GDM1 (cell line): ENCODE measurements at regions not wholly inside any gene's neighbourhood (a gene's known extent, or its start where the extent isn't known, plus 50 kb on each side); places are given as distances from the start of the nearest gene placed in this dataset.
"Not testable (repeated sequence)": the region's sequence is repeated elsewhere in the genome, so short reads cannot be mapped to it uniquely, and the experiment has no call there.

Experiments
- DNase-seq: peaks from one replicate; lab custom pipeline; 2025; lab: John Stamatoyannopoulos, UW

DNA sequence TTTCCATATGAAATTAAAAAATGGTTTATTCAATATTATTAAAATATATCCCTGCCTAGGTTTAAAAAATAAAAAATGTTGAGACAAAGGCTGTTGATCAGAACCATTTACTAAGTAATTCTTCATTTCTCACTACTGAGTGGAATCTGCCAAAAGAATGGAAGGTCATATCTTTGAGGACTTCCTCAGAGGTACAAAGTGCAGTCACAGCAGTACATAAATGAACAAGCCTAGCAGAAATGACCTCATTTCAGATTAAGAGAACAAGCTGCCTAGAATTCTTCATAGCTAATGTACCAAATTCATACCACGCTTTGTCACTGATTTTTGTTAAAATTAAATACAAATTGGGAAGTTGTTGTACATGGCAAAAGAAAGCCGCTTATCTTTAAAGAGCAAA is 318.9 kb upstream of the TFPI start:
- no peak for DNase-seq

DNA sequence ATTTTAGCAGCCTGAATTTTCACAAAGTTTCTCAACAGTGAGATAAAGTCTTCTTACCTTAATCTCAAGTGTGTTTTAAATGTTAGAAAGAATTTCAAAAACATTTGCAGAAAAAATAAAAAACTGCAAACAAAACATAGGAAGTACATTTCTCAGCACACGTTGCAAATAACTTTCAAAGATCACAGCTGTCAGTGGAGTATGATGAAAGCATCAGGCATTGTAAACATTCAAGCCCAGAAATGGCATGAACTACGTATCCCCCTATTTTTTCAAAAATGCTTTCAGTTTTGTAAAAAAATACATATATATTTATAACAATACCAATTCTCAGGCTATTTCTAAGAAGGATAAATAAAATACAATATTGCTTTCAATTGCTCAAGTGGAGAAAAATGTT is 320.6 kb upstream of the TFPI start:
- no peak for DNase-seq

DNA sequence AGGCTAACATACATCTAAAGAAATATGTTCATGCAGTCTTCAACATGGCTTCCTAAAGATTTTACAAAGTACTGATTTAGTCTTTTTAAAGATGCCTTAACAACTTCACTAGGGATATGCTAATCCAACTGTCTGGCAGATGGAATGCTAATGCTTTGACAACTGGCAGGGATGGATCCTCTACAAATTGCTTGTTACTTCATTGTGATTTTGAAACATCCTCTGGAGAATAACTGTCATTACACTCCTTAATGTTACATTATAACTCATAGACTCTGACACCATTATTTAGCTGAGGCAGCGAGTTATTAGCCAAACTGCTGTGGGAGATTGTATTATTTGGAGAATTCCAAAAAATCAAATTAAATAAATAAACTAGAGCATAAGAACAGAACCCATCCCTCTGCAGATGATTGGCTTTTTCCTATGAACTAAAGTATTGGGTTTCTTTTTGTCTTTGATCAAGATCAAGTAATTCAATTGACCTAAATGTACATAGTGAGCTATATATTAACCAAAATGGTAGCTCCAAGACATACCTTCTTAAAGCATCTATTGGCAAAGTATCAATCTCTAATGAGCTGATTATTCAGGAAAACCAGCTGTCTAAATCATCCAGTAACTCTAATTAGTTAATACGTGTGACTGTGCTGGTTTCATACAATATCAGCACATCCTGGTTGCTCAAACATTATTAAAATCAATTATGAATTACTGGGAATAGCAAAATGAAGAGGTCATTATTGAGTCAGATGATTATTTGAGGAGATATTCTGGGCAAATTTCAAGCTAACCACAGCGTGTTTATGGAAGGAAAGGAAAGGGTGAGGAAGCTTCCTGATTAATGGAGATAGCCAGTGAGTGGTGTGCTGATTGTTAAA is 321.3 kb upstream of the TFPI start:
- no peak for DNase-seq

DNA sequence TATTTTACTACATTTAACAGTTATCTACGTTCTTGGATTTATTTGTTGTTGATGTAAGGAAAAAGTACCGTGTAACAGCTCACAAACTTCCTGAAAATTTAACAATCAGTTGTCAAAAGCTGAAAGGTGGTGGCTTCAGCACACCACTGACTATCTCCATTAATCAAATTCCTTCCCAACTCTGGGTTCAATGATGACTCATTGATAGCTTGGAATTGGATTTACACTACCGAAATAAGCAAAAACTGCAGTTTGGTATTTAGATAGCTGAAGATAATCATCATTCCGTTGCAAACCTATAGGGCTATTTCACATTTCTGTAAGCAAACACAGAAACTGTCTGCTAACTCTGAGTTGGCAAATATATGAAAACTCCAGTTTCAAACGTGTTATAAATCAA is 322.3 kb upstream of the TFPI start:
- no peak for DNase-seq

DNA sequence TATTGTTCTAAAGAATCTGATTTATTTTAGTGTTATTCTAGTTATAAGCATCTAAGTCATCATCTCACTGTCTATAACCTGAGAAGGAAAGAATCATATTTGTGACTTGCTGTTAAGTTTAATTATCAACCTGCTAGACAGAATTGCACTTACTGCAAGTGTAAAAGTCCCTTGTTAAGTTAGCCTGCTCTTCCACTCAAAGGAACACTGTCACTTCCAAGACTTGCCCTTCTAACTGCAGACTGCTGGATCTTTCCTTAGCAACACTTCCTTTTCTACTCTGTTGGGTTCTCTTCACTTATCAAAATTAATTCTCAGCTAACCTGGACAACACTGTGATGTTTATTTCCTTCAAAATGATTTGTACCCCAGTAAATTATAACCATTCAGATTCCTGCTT is 323.2 kb upstream of the TFPI start:
- no peak for DNase-seq

DNA sequence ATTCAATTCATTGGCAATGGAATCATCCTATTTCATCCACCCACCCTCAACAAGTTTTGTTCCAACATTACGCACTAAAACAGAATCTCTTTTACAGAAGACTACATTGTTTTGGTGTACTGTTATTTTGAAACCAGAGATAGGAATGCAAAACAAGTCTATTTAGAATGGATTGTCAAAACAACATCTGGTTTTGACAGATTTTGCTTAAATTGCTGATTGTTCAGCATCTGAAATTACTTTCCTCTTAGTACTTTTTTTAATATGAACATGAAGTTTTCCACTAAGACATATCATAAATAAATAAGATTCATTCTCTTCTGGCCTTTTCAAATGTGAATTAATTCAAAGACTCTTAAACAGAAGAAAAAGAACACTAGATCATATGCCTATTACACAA is 323.9 kb upstream of the TFPI start:
- DNase-seq = no peak

DNA sequence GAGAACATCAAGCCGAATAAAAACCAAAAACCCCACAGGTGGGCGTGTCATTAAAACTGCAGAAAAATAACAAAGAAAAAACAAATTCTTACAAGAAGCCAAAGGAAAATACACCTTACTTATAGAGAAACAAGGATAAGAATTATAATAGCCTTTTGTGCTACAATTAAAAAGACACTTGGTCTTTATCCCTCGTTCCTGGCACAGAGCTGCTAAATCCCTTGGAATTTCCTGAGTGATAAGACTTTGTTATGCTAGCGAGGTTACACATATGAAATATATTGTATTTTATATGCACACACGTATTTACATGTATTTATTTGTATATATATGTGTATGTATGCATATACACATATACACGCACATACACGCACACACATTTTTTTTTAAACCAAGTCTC is 325.3 kb upstream of the TFPI start:
- DNase-seq = no peak

DNA sequence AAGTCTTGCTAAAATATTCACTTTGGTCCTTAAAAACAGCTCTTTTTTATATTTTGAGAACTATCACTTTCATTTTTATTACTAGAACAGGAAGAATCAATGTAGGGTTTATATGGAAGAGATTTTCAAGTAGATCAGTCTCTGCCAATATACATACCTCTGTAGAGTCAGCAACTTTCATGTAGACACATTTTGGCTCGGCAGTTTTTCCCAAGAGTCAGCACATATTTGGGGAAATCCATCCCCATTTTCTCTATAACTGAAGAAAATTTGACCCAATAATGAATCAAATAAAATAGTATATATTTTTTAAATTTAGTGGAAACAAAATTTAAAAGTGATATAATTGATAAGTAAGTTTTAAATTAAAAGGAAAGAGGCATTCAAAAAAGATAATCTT is 329.8 kb upstream of the TFPI start:
- DNase-seq = no peak

DNA sequence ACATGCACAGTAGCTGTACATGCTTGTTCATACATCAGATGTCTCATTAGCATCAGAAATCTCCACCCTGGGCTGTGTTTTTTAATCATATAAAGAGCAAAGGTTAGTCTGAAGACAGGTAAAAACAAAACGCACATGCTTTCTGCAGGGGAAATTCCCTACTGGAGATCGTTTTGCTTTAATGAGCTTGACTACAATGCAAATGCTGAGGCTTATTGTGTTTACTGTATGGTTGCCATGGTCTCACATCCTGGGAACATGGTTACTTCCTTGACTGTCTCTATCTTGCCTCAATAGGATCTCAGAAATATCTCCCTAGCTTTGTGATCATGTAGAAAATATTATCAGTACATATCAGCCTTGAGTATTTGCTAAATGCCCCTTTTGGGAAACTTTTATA is 336.5 kb upstream of the TFPI start:
- DNase-seq = no peak

DNA sequence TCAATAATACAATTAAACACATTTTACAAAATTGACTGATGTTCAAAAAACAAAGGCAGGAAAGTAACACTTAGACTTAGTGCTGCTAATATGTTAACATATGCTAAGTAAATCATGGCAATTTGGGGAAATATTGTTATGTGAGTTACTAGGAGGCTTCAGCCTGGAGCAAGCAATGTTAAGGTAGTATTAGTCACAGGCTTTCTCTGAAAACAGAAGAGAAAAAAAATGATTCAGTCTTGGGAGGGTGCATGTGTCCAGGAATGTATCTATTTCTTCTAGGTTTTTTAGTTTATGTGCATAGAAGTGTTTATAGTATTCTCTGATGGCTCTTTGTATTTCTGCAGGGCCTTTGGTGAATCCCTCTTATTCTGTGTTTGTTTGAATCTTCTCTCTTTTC is 345.8 kb upstream of the TFPI start:
- DNase-seq = no peak

DNA sequence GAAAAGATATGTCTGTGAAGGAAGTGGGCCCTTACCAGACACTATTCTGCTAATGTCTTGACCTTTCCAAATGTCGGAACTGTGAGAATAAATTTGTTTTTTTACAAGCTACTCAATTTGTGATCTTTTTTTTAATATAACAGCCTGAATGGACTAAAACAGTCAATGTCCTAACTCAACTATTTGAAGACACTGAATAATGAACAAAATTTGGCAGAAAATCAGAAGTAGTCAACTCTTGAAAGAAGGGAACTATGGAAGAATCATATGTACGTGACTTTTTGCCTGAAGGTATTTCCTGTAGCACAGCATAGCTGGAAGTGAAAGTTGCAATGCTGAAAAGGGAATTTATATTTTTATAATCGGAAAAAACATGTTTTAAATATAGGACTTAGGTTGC is 351.8 kb upstream of the TFPI start:
- no peak for DNase-seq

DNA sequence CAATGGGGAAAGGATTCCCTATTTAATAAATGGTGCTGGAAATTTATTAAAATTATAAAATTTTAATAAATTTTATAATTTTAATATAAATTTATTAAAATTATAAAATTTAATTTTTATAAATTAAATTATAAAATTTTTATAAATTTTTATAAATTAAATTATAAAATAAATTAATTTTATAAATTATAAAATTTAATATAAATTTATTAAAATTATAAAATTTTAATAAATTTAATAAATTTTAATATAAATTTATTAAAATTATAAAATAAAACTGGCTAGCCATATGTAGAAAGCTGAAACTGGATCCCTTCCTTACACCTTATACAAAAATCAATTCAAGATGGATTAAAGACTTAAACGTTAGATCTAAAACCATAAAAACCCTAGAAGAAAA is 356.7 kb upstream of the TFPI start:
- DNase-seq = not testable (repeated sequence)

DNA sequence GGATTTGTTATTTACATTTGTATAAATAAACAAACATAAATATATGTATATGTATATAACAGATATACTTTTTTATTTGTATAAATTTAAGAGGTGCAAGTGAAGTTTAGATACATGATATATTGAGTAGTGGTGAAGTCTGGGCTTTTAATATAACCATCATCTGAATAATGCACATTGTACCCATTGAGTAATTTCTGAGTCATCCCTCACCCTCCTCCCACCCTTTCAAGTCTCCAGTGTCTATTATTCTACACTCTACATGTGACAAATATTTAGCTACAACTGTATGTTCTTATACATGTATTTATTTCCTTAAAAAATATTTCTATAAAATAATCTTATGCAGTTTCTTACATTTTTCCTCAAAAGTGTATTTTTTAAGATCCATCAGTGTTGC is 358.7 kb upstream of the TFPI start:
- DNase-seq = no peak

DNA sequence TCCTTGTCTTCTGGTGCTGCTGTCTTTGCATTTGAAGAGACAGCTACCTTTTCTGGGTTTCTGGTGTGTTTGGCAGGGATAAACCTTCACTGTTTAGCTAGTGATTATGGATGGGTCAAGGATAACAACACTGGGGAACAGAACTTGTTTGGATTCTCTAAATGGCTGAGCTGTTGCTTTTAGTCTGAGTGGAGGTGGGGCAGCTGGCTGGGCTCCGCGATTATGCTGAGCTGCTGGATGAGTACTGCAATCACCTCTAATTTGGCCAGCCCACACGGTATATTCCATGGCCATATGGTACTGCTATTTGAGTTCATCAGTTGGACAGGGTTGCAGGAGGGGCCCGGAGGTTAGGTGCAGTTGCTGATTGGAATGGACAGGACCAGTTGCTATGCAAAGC is 361.6 kb upstream of the TFPI start:
- DNase-seq = no peak

DNA sequence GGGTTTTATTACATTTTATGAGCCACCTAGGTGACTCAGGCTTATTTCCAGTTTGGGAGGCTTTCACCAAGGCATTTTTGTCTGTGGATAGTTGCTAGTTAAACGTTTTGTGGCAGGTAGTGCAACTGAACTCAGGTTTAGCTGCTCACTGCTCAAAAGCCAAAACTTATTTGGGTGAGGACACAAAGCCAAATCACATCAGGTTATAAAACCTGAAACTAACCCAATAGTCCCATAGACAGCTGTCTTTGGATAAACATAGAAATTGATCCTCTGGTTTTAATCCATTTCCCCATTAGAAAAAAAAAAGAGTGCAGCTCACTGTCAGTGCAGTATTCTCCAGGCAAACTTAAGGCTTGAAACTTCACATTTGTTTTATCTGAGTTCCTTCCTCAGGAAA is 362.6 kb upstream of the TFPI start:
- DNase-seq = no peak

DNA sequence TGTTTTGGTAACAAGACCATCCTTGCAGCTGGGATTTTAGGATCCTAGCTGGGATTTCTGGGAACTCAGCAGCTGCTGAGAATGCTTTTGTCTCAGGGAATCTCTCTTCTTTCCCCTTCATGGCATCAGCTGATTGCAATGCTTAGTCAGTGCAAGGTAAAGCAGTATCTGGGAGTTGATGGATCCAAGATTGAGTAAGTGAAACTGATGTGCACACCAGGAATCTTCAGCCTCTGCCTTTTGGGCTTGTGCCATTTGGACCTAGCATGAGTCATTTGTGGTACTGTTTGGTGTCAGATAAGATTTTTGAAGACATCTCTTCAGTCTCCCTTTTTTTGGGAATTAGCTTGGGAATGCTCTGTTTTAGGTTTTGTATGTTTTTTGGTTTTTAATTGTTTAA is 363.3 kb upstream of the TFPI start:
- DNase-seq = no peak

DNA sequence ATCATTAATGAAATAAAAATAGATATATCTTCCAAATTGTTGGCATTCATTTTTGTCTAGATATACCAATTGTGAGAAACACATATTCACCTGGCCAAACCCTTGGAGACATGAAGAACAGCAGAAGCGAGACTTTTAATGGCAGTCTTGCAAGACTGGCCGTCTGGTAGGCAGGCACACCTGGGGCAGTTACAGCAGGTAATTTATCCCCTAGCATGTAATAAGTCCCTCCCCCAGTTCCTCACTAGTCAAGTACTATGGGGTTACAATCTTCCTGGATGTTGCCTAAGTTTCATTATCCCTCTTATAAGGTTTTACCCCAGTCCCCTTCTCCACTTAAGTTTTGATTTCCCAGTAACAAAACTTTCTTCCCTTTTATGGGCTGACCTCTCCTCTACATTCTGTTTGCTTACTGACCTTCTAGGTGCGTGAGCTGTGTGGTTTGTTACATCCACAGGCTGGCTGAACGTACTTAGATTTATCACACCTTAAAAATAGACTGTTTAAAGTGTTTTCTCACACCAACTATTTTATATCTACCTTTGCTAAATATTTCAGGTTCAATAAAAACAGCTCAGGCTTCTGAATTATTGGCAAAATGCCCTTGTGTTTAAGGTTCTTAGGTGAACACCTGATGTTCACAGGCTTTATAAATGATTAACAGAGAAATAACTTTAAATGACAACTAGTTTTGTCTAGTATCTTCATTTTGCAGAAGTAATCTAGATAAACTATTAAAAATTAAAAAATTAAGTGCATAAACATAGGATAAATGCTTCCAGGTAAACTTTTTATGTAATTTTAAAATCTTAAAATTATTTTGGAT is 365.0 kb upstream of the TFPI start:
- DNase-seq = no peak

DNA sequence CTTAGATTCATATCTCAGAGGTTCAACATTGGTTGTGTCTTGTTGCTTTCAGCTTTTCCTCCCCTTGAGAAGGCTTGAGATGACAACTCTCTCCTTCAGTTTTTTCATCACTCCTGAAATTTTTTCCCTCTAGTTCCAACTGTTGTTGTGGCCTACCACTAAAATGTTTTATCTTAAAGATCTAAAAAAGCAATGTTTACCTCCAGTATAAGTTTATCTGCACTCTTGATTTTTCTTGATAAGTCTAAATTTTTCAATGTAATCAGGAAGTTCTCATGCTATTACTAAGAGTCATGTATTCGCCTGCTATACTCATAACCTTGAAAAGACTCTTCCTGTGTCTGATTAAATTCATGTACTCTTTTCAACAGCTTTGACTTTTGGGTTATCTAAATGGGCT is 366.3 kb upstream of the TFPI start:
- DNase-seq = no peak

DNA sequence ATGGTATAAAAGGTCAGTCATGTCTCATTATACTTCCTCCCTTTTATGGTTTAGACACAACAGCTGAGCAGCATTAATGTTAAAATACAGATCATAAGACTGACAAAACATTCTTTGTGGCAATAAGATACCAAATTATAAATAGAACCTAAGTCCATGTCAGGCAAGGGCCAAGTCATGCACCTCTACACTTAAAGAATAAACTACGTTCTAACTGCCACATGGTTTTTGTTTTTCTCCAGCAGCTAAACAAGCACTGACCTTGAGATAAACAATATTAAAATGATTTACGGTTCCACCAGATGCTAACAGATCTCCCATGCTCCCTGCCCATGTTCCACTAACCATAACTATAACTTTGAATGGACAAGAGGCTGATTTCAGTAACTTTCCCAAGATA is 368.6 kb upstream of the TFPI start:
- no peak for DNase-seq

DNA sequence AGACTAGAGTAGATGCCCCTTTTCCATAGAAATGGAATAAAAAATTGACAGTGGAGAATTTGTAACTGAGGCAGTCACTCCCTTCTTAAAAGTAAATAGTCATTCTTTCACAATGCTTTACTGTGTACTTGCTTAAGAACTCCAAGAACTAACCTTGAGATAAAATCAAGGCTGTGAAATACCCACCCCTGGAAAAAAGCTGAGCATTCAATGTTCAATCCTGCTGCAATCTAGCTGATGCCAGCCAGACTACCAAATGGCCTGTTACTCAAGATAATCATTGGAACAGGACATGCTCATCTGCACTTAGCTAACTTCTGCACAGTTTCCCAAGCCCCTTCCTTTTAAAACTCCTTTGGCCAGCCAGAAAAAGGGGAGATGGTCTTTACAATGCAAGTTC is 367.4 kb upstream of the GULP1 start:
- DNase-seq = no peak

DNA sequence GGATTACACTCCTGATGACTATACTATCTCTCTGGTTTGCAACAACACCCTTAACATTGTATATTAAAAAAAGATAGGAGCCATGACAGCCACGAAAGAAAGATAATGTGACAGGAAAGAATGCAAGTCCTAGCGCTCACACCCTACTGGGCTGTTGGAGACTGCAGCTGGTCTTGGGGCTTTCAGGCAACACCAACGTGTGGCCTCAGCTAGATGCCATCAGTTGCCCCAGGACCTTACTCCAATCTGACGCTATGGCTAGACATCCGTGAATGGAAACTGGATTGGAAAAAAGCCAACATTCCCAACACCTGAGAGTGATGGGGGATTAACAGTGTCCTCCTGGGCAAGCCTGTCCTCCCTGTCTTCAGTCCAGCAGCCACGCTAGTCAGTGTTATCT is 357.4 kb upstream of the GULP1 start:
- no peak for DNase-seq

DNA sequence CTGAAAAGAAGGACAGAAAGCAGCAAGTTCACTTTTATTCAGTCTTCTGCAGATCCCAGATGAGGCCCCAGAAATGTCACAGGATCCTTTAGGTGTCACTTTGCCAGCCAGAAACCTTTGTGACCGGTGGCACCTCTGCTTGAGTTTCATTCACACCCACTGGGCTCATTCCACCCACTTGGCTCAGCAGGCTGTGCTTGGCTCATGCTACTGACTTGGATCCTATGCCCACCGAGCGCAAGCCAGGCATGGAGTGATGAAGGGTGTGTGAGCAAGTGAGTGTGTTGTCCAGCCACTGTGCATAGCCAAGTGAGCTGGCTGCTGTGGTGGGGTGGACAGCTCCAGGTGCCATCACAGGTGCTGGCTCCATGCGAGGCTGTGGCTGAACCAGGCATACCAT is 357.0 kb upstream of the GULP1 start:
- no peak for DNase-seq

DNA sequence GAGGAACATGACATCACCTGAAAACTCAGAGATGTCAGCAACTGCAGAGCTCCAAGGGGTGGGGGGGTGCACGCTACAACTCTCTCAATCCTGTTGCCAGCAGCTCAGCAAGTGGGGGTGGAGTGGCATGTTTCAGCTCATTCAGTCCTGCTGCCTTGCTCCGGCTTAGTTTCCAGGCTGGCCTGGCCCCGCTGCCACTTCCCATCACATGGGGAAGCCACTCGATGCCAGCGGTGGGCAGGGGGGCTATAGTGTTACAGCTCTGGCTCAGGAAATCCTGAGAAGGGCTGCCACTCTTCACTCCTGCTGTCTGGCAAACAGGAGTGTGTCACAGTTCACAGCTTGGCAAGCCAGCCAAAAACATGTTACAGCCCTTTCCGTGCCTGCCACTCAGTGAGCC is 356.5 kb upstream of the GULP1 start:
- no peak for DNase-seq

DNA sequence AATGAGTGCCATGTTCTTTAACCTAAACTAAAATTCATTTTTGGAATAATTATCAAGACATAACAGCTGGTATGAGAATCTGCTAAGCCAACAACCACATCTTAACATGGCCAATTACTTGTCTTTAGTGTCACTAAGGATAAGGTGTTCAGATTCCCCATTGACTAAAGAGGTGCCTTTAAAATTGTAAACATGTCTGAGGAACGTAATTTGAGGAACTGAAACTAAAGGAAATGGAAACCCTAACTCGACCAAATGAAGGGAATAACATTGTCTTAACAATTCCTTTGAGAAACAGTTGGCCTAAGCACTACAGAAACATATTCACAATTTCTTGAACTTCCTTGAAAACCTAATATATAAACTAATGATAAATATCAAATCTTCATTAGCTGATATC is 355.4 kb upstream of the GULP1 start:
- DNase-seq = no peak
